Neuron (in vitro differentiated cells): ENCODE measurements at regions not wholly inside any gene's neighbourhood (a gene's known extent, or its start where the extent isn't known, plus 50 kb on each side); places are given as distances from the start of the nearest gene placed in this dataset.
"Not testable (repeated sequence)": the region's sequence is repeated elsewhere in the genome, so short reads cannot be mapped to it uniquely, and the experiment has no call there.

Experiments
- H2AFZ ChIP-seq: one replicate; pipeline ENCODE4 v1.6.1; 2013; ENCODE audit warnings: low read depth, mild to moderate bottlenecking, inconsistent platforms, low read length, moderate library complexity
- H3K27me3 ChIP-seq: one replicate; pipeline ENCODE4 v1.6.1; 2013; ENCODE audit warnings: low read length; ENCODE audit not compliant: insufficient read depth
- H3K36me3 ChIP-seq: one replicate; pipeline ENCODE4 v1.6.1; 2013; ENCODE audit warnings: low read length; ENCODE audit not compliant: insufficient read depth
- H3K4me1 ChIP-seq: one replicate; pipeline ENCODE4 v1.6.1; 2013; ENCODE audit warnings: low read length; ENCODE audit not compliant: insufficient read depth
- H3K4me3 ChIP-seq: 2 replicates; pipeline ENCODE4 v1.5.1; 2013; ENCODE audit warnings: mild to moderate bottlenecking, low read length, moderate library complexity
- H3K9me3 ChIP-seq: one replicate; pipeline ENCODE4 v1.6.1; 2013; ENCODE audit warnings: low read length

GRCh38 chr20:39736434-39737327 is 774.5 kb downstream of the DHX35 start:
- H2AFZ ChIP-seq: no peak overlapping the region
- H3K36me3 ChIP-seq: no peaks in the 10 kb centered on the region
- H3K4me3 ChIP-seq: no peak overlapping the region
- no peaks in the 10 kb centered on the region for H3K9me3 ChIP-seq
- H3K4me1 ChIP-seq: peaks cover 3% of the 10 kb centered on the region
- no peaks in the 10 kb centered on the region for H3K27me3 ChIP-seq

DNA sequence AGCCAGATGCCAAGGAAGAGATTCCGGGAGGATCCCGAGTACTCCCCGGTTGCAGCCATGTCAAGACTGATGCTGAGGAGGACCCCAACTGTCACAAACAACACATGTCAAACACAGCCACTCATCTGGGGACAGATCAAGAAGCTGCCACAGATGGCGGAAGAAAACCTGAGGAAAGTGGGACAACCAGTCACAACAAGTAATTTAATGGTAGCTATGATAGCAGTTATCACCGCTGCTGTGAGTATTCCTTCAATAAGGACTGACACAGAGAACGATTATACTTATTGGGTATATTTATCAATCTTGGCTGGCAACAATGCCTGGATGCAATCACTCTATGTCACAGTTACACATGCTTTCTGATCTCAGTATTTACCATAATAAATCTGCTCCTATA is 763.4 kb downstream of the DHX35 start:
- H3K27me3 ChIP-seq, H3K4me3 ChIP-seq, H2AFZ ChIP-seq, H3K36me3 ChIP-seq, H3K9me3 ChIP-seq, H3K4me1 ChIP-seq: not testable (repeated sequence)

GRCh38 chr20:39719293-39719692 is 757.1 kb downstream of the DHX35 start:
- Histone ChIP-seq H3K9me3 (no peaks in the 10 kb centered on the region), H3K27me3 (no peaks in the 10 kb centered on the region)

GRCh38 chr20:39717936-39718335 is 755.8 kb downstream of the DHX35 start:
- H3K9me3 ChIP-seq: no peaks in the 10 kb centered on the region
- no peaks in the 10 kb centered on the region for H3K27me3 ChIP-seq
- H3K4me1 ChIP-seq: no peaks in the 10 kb centered on the region
- H3K4me3 ChIP-seq: no peak overlapping the region
- H2AFZ ChIP-seq: no peak overlapping the region
- no peaks in the 10 kb centered on the region for H3K36me3 ChIP-seq

More at GRCh38 chr20:39719293-39719692, 757.1 kb downstream of the DHX35 start:
- no peaks in the 10 kb centered on the region for H3K4me1 ChIP-seq
- no peak overlapping the region for H2AFZ ChIP-seq
- H3K4me3 ChIP-seq: no peak overlapping the region
- H3K36me3 ChIP-seq: no peaks in the 10 kb centered on the region

GRCh38 chr20:39716796-39717341 is 754.7 kb downstream of the DHX35 start:
- Histone ChIP-seq H3K9me3 (no peaks in the 10 kb centered on the region), H3K4me3 (no peak overlapping the region), H3K36me3 (no peaks in the 10 kb centered on the region)

GRCh38 chr20:39713076-39713840 is 751.1 kb downstream of the DHX35 start:
- Histone ChIP-seq H3K36me3 (no peaks in the 10 kb centered on the region), H3K9me3 (no peaks in the 10 kb centered on the region), H3K4me3 (no peak overlapping the region), H2AFZ (no peak overlapping the region), H3K4me1 (no peaks in the 10 kb centered on the region), H3K27me3 (no peaks in the 10 kb centered on the region)

More at GRCh38 chr20:39716796-39717341, 754.7 kb downstream of the DHX35 start:
- Histone ChIP-seq H3K27me3 (no peaks in the 10 kb centered on the region), H3K4me1 (no peaks in the 10 kb centered on the region), H2AFZ (no peak overlapping the region)

DNA sequence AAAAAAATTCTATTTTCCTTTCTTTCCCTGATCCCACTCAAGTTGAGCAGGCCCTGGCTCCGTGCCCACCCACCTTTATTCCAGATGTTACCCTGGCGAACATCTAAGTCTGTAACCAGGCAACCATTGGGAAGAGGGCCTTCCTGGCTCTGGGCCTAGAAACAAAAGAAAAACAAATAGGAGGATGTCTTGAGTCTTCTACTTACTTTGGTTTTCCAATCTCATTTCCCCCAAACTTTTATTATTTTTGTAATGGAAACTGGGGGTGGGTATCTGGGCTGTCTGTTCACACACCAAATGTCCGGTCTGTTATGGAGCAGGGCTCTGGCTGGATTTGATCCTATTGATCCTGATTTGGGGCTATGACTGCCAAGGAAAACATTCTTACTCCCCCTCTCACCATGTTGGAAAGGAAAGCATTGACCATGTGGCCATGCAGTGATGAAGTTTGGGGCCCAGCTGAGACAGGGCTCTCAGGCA is 744.1 kb downstream of the DHX35 start:
- Histone ChIP-seq H3K4me3 (no peak overlapping the region), H3K27me3 (no peaks in the 10 kb centered on the region), H2AFZ (no peak overlapping the region), H3K36me3 (no peaks in the 10 kb centered on the region), H3K4me1 (no peaks in the 10 kb centered on the region), H3K9me3 (no peaks in the 10 kb centered on the region)

GRCh38 chr20:39705032-39705431 is 742.9 kb downstream of the DHX35 start:
- no peaks in the 10 kb centered on the region for H3K27me3 ChIP-seq
- no peaks in the 10 kb centered on the region for H3K4me1 ChIP-seq
- no peaks in the 10 kb centered on the region for H3K36me3 ChIP-seq
- H2AFZ ChIP-seq: no peak overlapping the region
- no peaks in the 10 kb centered on the region for H3K9me3 ChIP-seq
- no peak overlapping the region for H3K4me3 ChIP-seq

- not testable (repeated sequence) for H3K27me3 ChIP-seq, H3K4me1 ChIP-seq
Observed at GRCh38 chr20:39703357-39703756, 741.2 kb downstream of the DHX35 start.

GRCh38 chr20:39702701-39703349 is 740.7 kb downstream of the DHX35 start:
- Histone ChIP-seq H3K27me3 (no peaks in the 10 kb centered on the region), H3K36me3 (no peaks in the 10 kb centered on the region), H3K4me1 (no peaks in the 10 kb centered on the region), H3K4me3 (no peak overlapping the region), H2AFZ (no peak overlapping the region), H3K9me3 (no peaks in the 10 kb centered on the region)

More at GRCh38 chr20:39703357-39703756, 741.2 kb downstream of the DHX35 start:
- not testable (repeated sequence) for H3K4me3 ChIP-seq, H3K9me3 ChIP-seq, H2AFZ ChIP-seq, H3K36me3 ChIP-seq

DNA sequence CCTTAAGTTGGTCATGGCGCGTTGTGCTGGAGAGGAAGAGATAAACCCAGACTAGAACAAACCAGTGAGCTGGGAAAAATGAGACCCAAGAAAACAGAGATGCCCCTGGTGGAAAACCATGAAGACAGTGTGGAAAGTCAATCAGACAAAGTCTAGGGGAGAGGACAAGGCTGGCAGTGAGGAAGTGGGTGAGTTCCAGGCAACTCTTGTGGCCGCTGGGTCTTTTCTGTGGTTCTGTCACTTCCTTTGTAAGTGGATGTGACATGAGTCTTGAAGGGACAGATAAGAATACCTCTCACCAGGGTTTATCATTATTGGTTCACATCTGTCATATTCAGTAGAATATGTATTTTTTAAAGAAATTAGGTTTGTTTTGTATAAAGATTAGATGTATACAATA is 738.4 kb downstream of the DHX35 start:
- H3K36me3 ChIP-seq: no peaks in the 10 kb centered on the region
- no peaks in the 10 kb centered on the region for H3K9me3 ChIP-seq
- H3K27me3 ChIP-seq: no peaks in the 10 kb centered on the region
- H3K4me1 ChIP-seq: no peaks in the 10 kb centered on the region
- H2AFZ ChIP-seq: no peak overlapping the region
- H3K4me3 ChIP-seq: no peak overlapping the region

- H3K4me3 ChIP-seq: no peak overlapping the region
- H3K36me3 ChIP-seq: no peaks in the 10 kb centered on the region
- H2AFZ ChIP-seq: no peak overlapping the region
- no peaks in the 10 kb centered on the region for H3K9me3 ChIP-seq
- H3K4me1 ChIP-seq: no peaks in the 10 kb centered on the region
- no peaks in the 10 kb centered on the region for H3K27me3 ChIP-seq
Observed at GRCh38 chr20:39699166-39699725, 737.1 kb downstream of the DHX35 start.
